WERI-Rb-1 (cell line): ENCODE measurements at regions not wholly inside any gene's neighbourhood (a gene's known extent, or its start where the extent isn't known, plus 50 kb on each side); places are given as distances from the start of the nearest gene placed in this dataset.
"Not testable (repeated sequence)": the region's sequence is repeated elsewhere in the genome, so short reads cannot be mapped to it uniquely, and the experiment has no call there.

Experiments
- DNase-seq: peaks from one replicate; pipeline ENCODE4 v3.0.0-alpha.2; 2020
- H3K27ac ChIP-seq: fragments of 250-450 bp; sonication (Bioruptor Pico); 2 replicates; pipeline ENCODE4 v1.5.1; 2020; ENCODE audit warnings: mild to moderate bottlenecking, moderate library complexity
- H3K27me3 ChIP-seq: fragments of 250-450 bp; sonication (Bioruptor Pico); 2 replicates; pipeline ENCODE4 v1.5.1; 2021; ENCODE audit warnings: mild to moderate bottlenecking, low read depth, moderate library complexity; ENCODE audit not compliant: insufficient read depth, severe bottlenecking
- H3K36me3 ChIP-seq: fragments of 250-450 bp; sonication (Bioruptor Pico); 2 replicates; pipeline ENCODE4 v1.5.1; 2020; ENCODE audit warnings: mild to moderate bottlenecking, moderate library complexity
- H3K4me3 ChIP-seq: 2 replicates; pipeline ENCODE4 v1.5.1; 2011; ENCODE audit warnings: low read depth, mild to moderate bottlenecking, control low read depth, low read length
- H3K9me3 ChIP-seq: fragments of 250-450 bp; sonication (Bioruptor Pico); 2 replicates; pipeline ENCODE4 v1.5.1; 2021; ENCODE audit warnings: mild to moderate bottlenecking, moderate library complexity; ENCODE audit not compliant: severe bottlenecking
- CTCF ChIP-seq: IDR thresholded peaks from 2 replicates; pipeline ENCODE4 v1.5.1; 2011; ENCODE audit warnings: low read depth, mild to moderate bottlenecking, control low read depth, inconsistent platforms, low read length

- H3K36me3 ChIP-seq, result no peaks in the 10 kb centered on the region
- no peak overlapping the region for H3K4me3 ChIP-seq
- no peaks in the 10 kb centered on the region for H3K27me3 ChIP-seq
- no peak for TF ChIP-seq CTCF
- no peak overlapping the region for H3K27ac ChIP-seq
- no peak for DNase-seq
- no peaks in the 10 kb centered on the region for H3K9me3 ChIP-seq
Observed at GRCh38 chr9:97160255-97160654, 121.3 kb upstream of the CTSV start.

- not testable (repeated sequence) for H3K36me3 ChIP-seq, H3K9me3 ChIP-seq, H3K27ac ChIP-seq, H3K4me3 ChIP-seq, DNase-seq, H3K27me3 ChIP-seq
Observed at GRCh38 chr9:97158722-97159121, 119.8 kb upstream of the CTSV start.

DNA sequence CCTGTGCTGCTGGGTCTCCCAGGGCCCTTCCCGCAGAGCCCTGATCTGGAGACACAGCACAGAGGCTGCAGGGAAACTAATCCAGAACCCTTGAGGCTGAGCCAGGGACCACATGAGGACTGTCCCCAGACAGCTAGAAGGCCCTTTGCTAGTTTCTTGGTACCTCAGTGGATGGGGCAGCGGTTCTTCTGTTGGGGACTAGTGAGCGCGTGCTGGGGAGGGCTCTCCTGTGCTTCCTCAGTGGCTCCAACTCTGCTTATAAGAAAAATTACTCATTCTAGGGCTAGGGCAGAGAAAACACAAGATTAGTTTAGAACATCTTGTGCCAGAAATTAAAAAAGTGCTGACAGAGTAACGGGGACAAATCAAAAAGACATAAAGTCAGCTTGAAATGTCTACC is 116.5 kb upstream of the CTSV start:
- not testable (repeated sequence) for H3K9me3 ChIP-seq, H3K27me3 ChIP-seq, DNase-seq, H3K4me3 ChIP-seq, H3K27ac ChIP-seq, H3K36me3 ChIP-seq

- Histone ChIP-seq H3K9me3 (no peaks in the 10 kb centered on the region), H3K27ac (no peak overlapping the region), H3K36me3 (no peaks in the 10 kb centered on the region), H3K4me3 (no peak overlapping the region), H3K27me3 (no peaks in the 10 kb centered on the region)
- TF ChIP-seq CTCF, result no peak
- DNase-seq, result no peak
Observed at GRCh38 chr9:97153967-97154366, 115.0 kb upstream of the CTSV start.

- DNase-seq, result peak; percentile 35
- H3K27me3 ChIP-seq, H3K4me3 ChIP-seq, H3K9me3 ChIP-seq, H3K27ac ChIP-seq, H3K36me3 ChIP-seq: not testable (repeated sequence)
- peak; percentile 31; the same call in 1 of the 2 replicates for TF ChIP-seq CTCF
Observed at GRCh38 chr9:97153160-97153559, 114.2 kb upstream of the CTSV start.

DNA sequence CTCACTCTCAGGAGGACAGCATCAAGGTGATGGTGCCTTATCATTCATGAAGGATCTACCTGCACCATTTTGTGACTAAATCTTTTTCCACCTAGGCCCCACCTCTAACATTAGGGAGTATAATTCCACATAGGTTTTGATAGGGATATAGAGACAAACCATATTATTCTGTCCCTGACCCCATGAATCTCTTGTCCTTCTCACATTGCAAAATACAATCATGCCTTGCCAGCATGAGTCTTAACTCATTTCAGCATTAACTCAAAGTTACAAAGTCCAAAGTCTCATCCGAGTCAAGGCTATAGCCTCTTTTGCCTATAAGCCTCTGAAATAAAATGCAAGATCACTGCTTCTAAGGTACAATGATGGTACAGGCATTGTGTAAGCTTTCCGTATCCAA is 111.5 kb upstream of the CTSV start:
- H3K36me3 ChIP-seq, result not testable (repeated sequence)

DNA sequence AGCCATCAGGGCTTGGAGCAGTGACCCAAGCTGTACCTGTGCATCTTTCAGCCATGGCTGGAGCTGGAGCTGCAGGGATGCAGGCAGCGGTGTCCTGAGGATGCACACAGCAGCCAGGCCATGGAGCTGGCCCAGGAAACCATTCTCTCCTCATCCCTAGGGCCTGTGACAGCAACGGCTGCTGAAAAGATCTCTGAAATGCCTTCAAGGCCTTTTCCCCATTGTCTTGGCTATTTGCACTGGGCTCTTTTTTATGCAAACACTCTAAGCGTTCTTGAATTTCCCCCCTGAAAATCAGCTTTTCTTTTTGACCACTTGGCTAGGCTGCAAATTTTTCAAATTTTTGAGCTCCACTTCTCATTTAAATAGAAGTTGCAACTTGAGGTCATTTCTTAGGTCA is 109.5 kb upstream of the CTSV start:
- not testable (repeated sequence) for H3K27ac ChIP-seq, DNase-seq, H3K9me3 ChIP-seq, H3K27me3 ChIP-seq, H3K4me3 ChIP-seq, H3K36me3 ChIP-seq

More for the DNA sequence above, 111.5 kb upstream of the CTSV start:
- not testable (repeated sequence) for H3K4me3 ChIP-seq, H3K27me3 ChIP-seq, DNase-seq, H3K9me3 ChIP-seq, H3K27ac ChIP-seq

GRCh38 chr9:97145680-97146079 is 106.7 kb upstream of the CTSV start:
- not testable (repeated sequence) for H3K4me3 ChIP-seq, DNase-seq, H3K27ac ChIP-seq, H3K27me3 ChIP-seq, H3K36me3 ChIP-seq, H3K9me3 ChIP-seq

DNA sequence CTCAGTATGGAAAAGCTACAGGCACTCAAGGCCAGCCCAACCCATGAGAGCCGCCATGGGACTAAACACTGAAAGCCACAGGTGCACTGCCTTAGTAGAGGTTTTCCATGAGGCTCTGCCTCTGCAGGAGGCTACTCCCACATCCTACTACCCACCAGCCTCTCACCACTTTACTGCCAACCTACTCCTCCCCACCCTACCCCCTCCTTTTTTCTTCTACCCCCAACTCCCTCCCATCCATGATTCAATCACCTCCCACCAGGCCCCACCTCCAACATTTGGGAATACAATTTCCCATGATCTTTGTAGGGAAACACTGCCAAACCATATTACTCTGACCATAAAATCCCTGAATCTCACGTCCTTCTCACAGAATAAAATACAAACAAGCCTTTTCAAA is 101.6 kb upstream of the CTSV start:
- Histone ChIP-seq H3K4me3 (no peak overlapping the region), H3K27ac (no peak overlapping the region), H3K27me3 (no peaks in the 10 kb centered on the region), H3K36me3 (no peaks in the 10 kb centered on the region), H3K9me3 (no peaks in the 10 kb centered on the region)
- no peak for DNase-seq
- TF ChIP-seq CTCF, result no peak
